NCI-H2107 treated with DMSO at 0.1 percent for 48 hours (cell line): ENCODE measurements at regions not wholly inside any gene's neighbourhood (a gene's known extent, or its start where the extent isn't known, plus 50 kb on each side); places are given as distances from the start of the nearest gene placed in this dataset.

ENCODE experiments used
- DNase-seq: peaks from one replicate; lab custom pipeline; 2025; ENCODE audit not compliant: unreplicated experiment; lab: John Stamatoyannopoulos, UW

- DNase-seq = no peak
Observed at GRCh38 chr13:90091611-90092010, 1255.9 kb upstream of the MIR17HG start.

GRCh38 chr13:90094357-90094756 lies 1253.1 kb upstream of the MIR17HG start:
- no peak for DNase-seq

- no peak for DNase-seq
Observed at GRCh38 chr13:90098577-90098976, 1248.9 kb upstream of the MIR17HG start.

GRCh38 chr13:90099847-90100246 lies 1247.6 kb upstream of the MIR17HG start:
- DNase-seq = no peak

- DNase-seq = no peak
Observed at GRCh38 chr13:90103099-90103784, 1244.2 kb upstream of the MIR17HG start.

GRCh38 chr13:90104764-90105163 lies 1242.7 kb upstream of the MIR17HG start:
- no peak for DNase-seq

- no peak for DNase-seq
Observed at GRCh38 chr13:90105276-90105675, 1242.2 kb upstream of the MIR17HG start.

- DNase-seq = no peak
Observed at GRCh38 chr13:90105849-90106496, 1241.5 kb upstream of the MIR17HG start.

GRCh38 chr13:90107661-90108060 lies 1239.8 kb upstream of the MIR17HG start:
- no peak for DNase-seq

- DNase-seq = no peak
Observed at GRCh38 chr13:90108547-90108946, 1238.9 kb upstream of the MIR17HG start.

- DNase-seq = no peak
Observed at GRCh38 chr13:90116121-90116520, 1231.4 kb upstream of the MIR17HG start.

- no peak for DNase-seq
Observed at GRCh38 chr13:90118467-90119071, 1228.9 kb upstream of the MIR17HG start.

GRCh38 chr13:90120026-90120425 lies 1227.5 kb upstream of the MIR17HG start:
- DNase-seq = no peak

- DNase-seq = no peak
Observed at GRCh38 chr13:90121784-90122183, 1225.7 kb upstream of the MIR17HG start.

GRCh38 chr13:90122531-90122930 lies 1225.0 kb upstream of the MIR17HG start:
- DNase-seq = no peak

- no peak for DNase-seq
Observed at GRCh38 chr13:90135558-90135957, 1211.9 kb upstream of the MIR17HG start.

GRCh38 chr13:90142251-90142650 lies 1205.2 kb upstream of the MIR17HG start:
- no peak for DNase-seq

- no peak for DNase-seq
Observed at GRCh38 chr13:90154311-90154960, 1193.1 kb upstream of the MIR17HG start.

GRCh38 chr13:90156390-90156789 lies 1191.1 kb upstream of the MIR17HG start:
- no peak for DNase-seq

- no peak for DNase-seq
Observed at GRCh38 chr13:90168953-90169352, 1178.5 kb upstream of the MIR17HG start.

- no peak for DNase-seq
Observed at GRCh38 chr13:90170208-90170607, 1177.3 kb upstream of the MIR17HG start.

GRCh38 chr13:90171649-90172048 lies 1175.8 kb upstream of the MIR17HG start:
- DNase-seq = no peak
